ENCODE measurements at regions not wholly inside any gene's neighbourhood (a gene's known extent, or its start where the extent isn't known, plus 50 kb on each side); places are given as distances from the start of the nearest gene placed in this dataset.
A peak's percentile ranks its signal among the peaks of the same experiment; 100 is the strongest.
"Not testable (repeated sequence)": the region's sequence is repeated elsewhere in the genome, so short reads cannot be mapped to it uniquely, and the experiment has no call there.

GRCh38 chr1:245102149-245102548 is 52.6 kb upstream of the KIF26B start:
- not testable (repeated sequence) for H3K4me3 ChIP-seq (ENCODE audit: low read length); H3K9me3 ChIP-seq (ENCODE audit: control insufficient read depth, low read depth, low read length); DNase-seq; H3K27ac ChIP-seq (ENCODE audit: low read length); H3K27me3 ChIP-seq (ENCODE audit: control insufficient read depth, insufficient read depth, low read length); H3K4me1 ChIP-seq (ENCODE audit: control insufficient read depth, insufficient read depth, low read length); H3K36me3 ChIP-seq (ENCODE audit: control insufficient read depth, insufficient read depth, low read length)
- WGBS (ENCODE audit: insufficient coverage, low lambda C conversion rate): 100% methylated on average over 1 of the region's 6 CpGs

GRCh38 chr1:245099401-245099800 is 55.4 kb upstream of the KIF26B start:
- H3K27me3 ChIP-seq (ENCODE audit: control insufficient read depth, insufficient read depth, low read length): no peaks in the 10 kb centered on the region
- no peaks in the 10 kb centered on the region for H3K9me3 ChIP-seq (ENCODE audit: control insufficient read depth, low read depth, low read length)
- H3K36me3 ChIP-seq (ENCODE audit: control insufficient read depth, insufficient read depth, low read length): no peaks in the 10 kb centered on the region
- no peak overlapping the region for H3K27ac ChIP-seq (ENCODE audit: low read length)
- no peak for DNase-seq
- 71% methylated on average over 3 of the region's 8 CpGs for WGBS (ENCODE audit: insufficient coverage, low lambda C conversion rate)
- H3K4me1 ChIP-seq (ENCODE audit: control insufficient read depth, insufficient read depth, low read length): no peaks in the 10 kb centered on the region
- H3K4me3 ChIP-seq (ENCODE audit: low read length): no peak overlapping the region

GRCh38 chr1:245098924-245099323 is 55.9 kb upstream of the KIF26B start:
- Histone ChIP-seq H3K4me1 (ENCODE audit: control insufficient read depth, insufficient read depth, low read length) (no peaks in the 10 kb centered on the region), H3K4me3 (ENCODE audit: low read length) (no peak overlapping the region), H3K9me3 (ENCODE audit: control insufficient read depth, low read depth, low read length) (no peaks in the 10 kb centered on the region), H3K27ac (ENCODE audit: low read length) (no peak overlapping the region), H3K27me3 (ENCODE audit: control insufficient read depth, insufficient read depth, low read length) (no peaks in the 10 kb centered on the region), H3K36me3 (ENCODE audit: control insufficient read depth, insufficient read depth, low read length) (no peaks in the 10 kb centered on the region)
- DNase-seq: no peak
- WGBS (ENCODE audit: insufficient coverage, low lambda C conversion rate): no CpG with 5 or more reads among the region's 6 CpGs

GRCh38 chr1:245096311-245097066 is 58.3 kb upstream of the KIF26B start:
- Histone ChIP-seq H3K4me3 (ENCODE audit: low read length) (no peak overlapping the region), H3K27ac (ENCODE audit: low read length) (no peak overlapping the region), H3K9me3 (ENCODE audit: control insufficient read depth, low read depth, low read length) (no peaks in the 10 kb centered on the region), H3K27me3 (ENCODE audit: control insufficient read depth, insufficient read depth, low read length) (no peaks in the 10 kb centered on the region), H3K4me1 (ENCODE audit: control insufficient read depth, insufficient read depth, low read length) (no peaks in the 10 kb centered on the region), H3K36me3 (ENCODE audit: control insufficient read depth, insufficient read depth, low read length) (no peaks in the 10 kb centered on the region)
- DNase-seq: no peak
- WGBS (ENCODE audit: insufficient coverage, low lambda C conversion rate): no CpG with 5 or more reads among the region's 5 CpGs

GRCh38 chr1:245095903-245096302 is 58.9 kb upstream of the KIF26B start:
- no peak for DNase-seq
- Histone ChIP-seq H3K9me3 (ENCODE audit: control insufficient read depth, low read depth, low read length) (no peaks in the 10 kb centered on the region), H3K4me1 (ENCODE audit: control insufficient read depth, insufficient read depth, low read length) (no peaks in the 10 kb centered on the region), H3K4me3 (ENCODE audit: low read length) (no peak overlapping the region), H3K27me3 (ENCODE audit: control insufficient read depth, insufficient read depth, low read length) (no peaks in the 10 kb centered on the region), H3K27ac (ENCODE audit: low read length) (no peak overlapping the region), H3K36me3 (ENCODE audit: control insufficient read depth, insufficient read depth, low read length) (peaks cover 2% of the 10 kb centered on the region)
- 67% methylated on average over 1 of the region's 1 CpG for WGBS (ENCODE audit: insufficient coverage, low lambda C conversion rate)

- no peaks in the 10 kb centered on the region for H3K9me3 ChIP-seq (ENCODE audit: control insufficient read depth, low read depth, low read length)
- H3K36me3 ChIP-seq (ENCODE audit: control insufficient read depth, insufficient read depth, low read length): peaks cover 2% of the 10 kb centered on the region
- H3K4me1 ChIP-seq (ENCODE audit: control insufficient read depth, insufficient read depth, low read length): no peaks in the 10 kb centered on the region
- no peak for DNase-seq
- no CpG with 5 or more reads among the region's 5 CpGs for WGBS (ENCODE audit: insufficient coverage, low lambda C conversion rate)
- no peak overlapping the region for H3K27ac ChIP-seq (ENCODE audit: low read length)
- no peak overlapping the region for H3K4me3 ChIP-seq (ENCODE audit: low read length)
- no peaks in the 10 kb centered on the region for H3K27me3 ChIP-seq (ENCODE audit: control insufficient read depth, insufficient read depth, low read length)
These were observed 59.8 kb upstream of the KIF26B start for GRCh38 chr1:245094954-245095353.

- 71% methylated on average over 1 of the region's 10 CpGs for WGBS (ENCODE audit: insufficient coverage, low lambda C conversion rate)
- Histone ChIP-seq H3K4me1 (ENCODE audit: control insufficient read depth, insufficient read depth, low read length) (no peaks in the 10 kb centered on the region), H3K27me3 (ENCODE audit: control insufficient read depth, insufficient read depth, low read length) (no peaks in the 10 kb centered on the region), H3K9me3 (ENCODE audit: control insufficient read depth, low read depth, low read length) (no peaks in the 10 kb centered on the region), H3K4me3 (ENCODE audit: low read length) (no peak overlapping the region), H3K36me3 (ENCODE audit: control insufficient read depth, insufficient read depth, low read length) (peaks cover 2% of the 10 kb centered on the region), H3K27ac (ENCODE audit: low read length) (no peak overlapping the region)
- no peak for DNase-seq
These were observed 60.7 kb upstream of the KIF26B start for GRCh38 chr1:245094092-245094491.

GRCh38 chr1:245092638-245092976 is 62.2 kb upstream of the KIF26B start:
- Histone ChIP-seq H3K27ac (ENCODE audit: low read length) (no peak overlapping the region), H3K4me1 (ENCODE audit: control insufficient read depth, insufficient read depth, low read length) (no peaks in the 10 kb centered on the region), H3K36me3 (ENCODE audit: control insufficient read depth, insufficient read depth, low read length) (peaks cover 2% of the 10 kb centered on the region), H3K4me3 (ENCODE audit: low read length) (no peak overlapping the region), H3K27me3 (ENCODE audit: control insufficient read depth, insufficient read depth, low read length) (no peaks in the 10 kb centered on the region), H3K9me3 (ENCODE audit: control insufficient read depth, low read depth, low read length) (no peaks in the 10 kb centered on the region)
- 100% methylated on average over 1 of the region's 5 CpGs for WGBS (ENCODE audit: insufficient coverage, low lambda C conversion rate)
- no peak for DNase-seq

- H3K36me3 ChIP-seq (ENCODE audit: control insufficient read depth, insufficient read depth, low read length): peaks cover 2% of the 10 kb centered on the region
- peak in 1 of 2 donors; percentile 26 for DNase-seq
- H3K4me3 ChIP-seq (ENCODE audit: low read length): no peak overlapping the region
- no peaks in the 10 kb centered on the region for H3K27me3 ChIP-seq (ENCODE audit: control insufficient read depth, insufficient read depth, low read length)
- no peaks in the 10 kb centered on the region for H3K4me1 ChIP-seq (ENCODE audit: control insufficient read depth, insufficient read depth, low read length)
- H3K27ac ChIP-seq (ENCODE audit: low read length): no peak overlapping the region
- no peaks in the 10 kb centered on the region for H3K9me3 ChIP-seq (ENCODE audit: control insufficient read depth, low read depth, low read length)
- WGBS (ENCODE audit: insufficient coverage, low lambda C conversion rate): no CpG with 5 or more reads among the region's 12 CpGs
These were observed 62.8 kb upstream of the KIF26B start for GRCh38 chr1:245091818-245092637.

GRCh38 chr1:245091171-245091621 is 63.6 kb upstream of the KIF26B start:
- no peak overlapping the region for H3K4me3 ChIP-seq (ENCODE audit: low read length)
- DNase-seq: no peak
- H3K27ac ChIP-seq (ENCODE audit: low read length): no peak overlapping the region
- no peaks in the 10 kb centered on the region for H3K27me3 ChIP-seq (ENCODE audit: control insufficient read depth, insufficient read depth, low read length)
- 100% methylated on average over 3 of the region's 16 CpGs for WGBS (ENCODE audit: insufficient coverage, low lambda C conversion rate)
- peaks cover 2% of the 10 kb centered on the region for H3K36me3 ChIP-seq (ENCODE audit: control insufficient read depth, insufficient read depth, low read length)
- H3K9me3 ChIP-seq (ENCODE audit: control insufficient read depth, low read depth, low read length): no peaks in the 10 kb centered on the region
- no peaks in the 10 kb centered on the region for H3K4me1 ChIP-seq (ENCODE audit: control insufficient read depth, insufficient read depth, low read length)

All from large intestine (tissue), 3 donors.